Choroid plexus epithelial cell (primary cell): ENCODE measurements at regions not wholly inside any gene's neighbourhood (a gene's known extent, or its start where the extent isn't known, plus 50 kb on each side); places are given as distances from the start of the nearest gene placed in this dataset.

ENCODE experiments used
- DNase-seq: peaks from one replicate; pipeline ENCODE4 v3.0.0-alpha.2; 2010; ENCODE audit warnings: low read depth
- H3K4me3 ChIP-seq: 2 replicates; pipeline ENCODE4 v1.5.1; 2011; ENCODE audit warnings: low read depth, mild to moderate bottlenecking, control low read depth, low read length, moderate library complexity
- CTCF ChIP-seq: conservative IDR thresholded peaks from 2 replicates; pipeline ENCODE4 v1.5.1; 2011; ENCODE audit warnings: low read depth, mild to moderate bottlenecking, control low read depth, inconsistent platforms, low read length, moderate library complexity

- H3K4me3 ChIP-seq: no peak overlapping the region
- TF ChIP-seq CTCF: no peak
- no peak for DNase-seq
Measured at GRCh38 chr6:27112974-27113373, 134.5 kb upstream of the PRSS16 start.

- no peak for TF ChIP-seq CTCF
- DNase-seq: no peak
- no peak overlapping the region for H3K4me3 ChIP-seq
Measured at GRCh38 chr6:27119329-27119728, 128.2 kb upstream of the PRSS16 start.

- DNase-seq: no peak
- TF ChIP-seq CTCF: no peak
- no peak overlapping the region for H3K4me3 ChIP-seq
Measured at GRCh38 chr6:27119761-27120160, 127.7 kb upstream of the PRSS16 start.

- H3K4me3 ChIP-seq: no peak overlapping the region
- DNase-seq: no peak
- TF ChIP-seq CTCF: no peak
Measured at GRCh38 chr6:27121640-27122039, 125.9 kb upstream of the PRSS16 start.

- no peak for TF ChIP-seq CTCF
- H3K4me3 ChIP-seq: no peak overlapping the region
- DNase-seq: no peak
Measured at GRCh38 chr6:27124252-27124657, 123.2 kb upstream of the PRSS16 start.

GRCh38 chr6:27126046-27126814 lies 121.3 kb upstream of the PRSS16 start:
- H3K4me3 ChIP-seq: no peak overlapping the region
- TF ChIP-seq CTCF: no peak

More at GRCh38 chr6:27126046-27126814, 121.3 kb upstream of the PRSS16 start:
- DNase-seq: no peak
